SK-N-SH treated with all-trans-retinoic acid at 6 μM for 48 hours (cell line): ENCODE measurements at regions not wholly inside any gene's neighbourhood (a gene's known extent, or its start where the extent isn't known, plus 50 kb on each side); places are given as distances from the start of the nearest gene placed in this dataset.
"Not testable (repeated sequence)": the region's sequence is repeated elsewhere in the genome, so short reads cannot be mapped to it uniquely, and the experiment has no call there.

Experiments
- ATAC-seq: fragments of 200-7000 bp; cut with Tn5 transposase; 3 replicates; pipeline ENCODE4 v1.9.1; 2020; ENCODE audit warnings: mild to moderate bottlenecking, moderate library complexity
- CSDC2 ChIP-seq: fragments of 250-450 bp; sonication (Bioruptor Pico); IDR thresholded peaks from 2 replicates; pipeline ENCODE4 v1.5.0; 2020; ENCODE audit warnings: mild to moderate bottlenecking, moderate library complexity
- CSRNP3 ChIP-seq: fragments of 250-450 bp; sonication (Bioruptor Pico); IDR thresholded peaks from 2 replicates; pipeline ENCODE4 v1.5.1; 2021; ENCODE audit warnings: mild to moderate bottlenecking, moderate library complexity
- ESRRG ChIP-seq: fragments of 250-450 bp; sonication (Bioruptor Pico); IDR thresholded peaks from 2 replicates; pipeline ENCODE4 v1.6.1; 2021; ENCODE audit warnings: mild to moderate bottlenecking
- GLIS3 ChIP-seq: fragments of 250-450 bp; sonication (Bioruptor Pico); IDR thresholded peaks from 2 replicates; pipeline ENCODE4 v1.5.0; 2020; ENCODE audit warnings: mild to moderate bottlenecking, moderate library complexity
- ISL1 ChIP-seq: fragments of 250-450 bp; sonication (Bioruptor Pico); IDR thresholded peaks from 2 replicates; pipeline ENCODE4 v2.1.2; 2022; ENCODE audit warnings: mild to moderate bottlenecking, moderate library complexity
- OSR1 ChIP-seq: fragments of 250-450 bp; sonication (Bioruptor Pico); IDR thresholded peaks from 2 replicates; pipeline ENCODE4 v1.8.0; 2022; ENCODE audit warnings: moderate library complexity, mild to moderate bottlenecking, inconsistent platforms
- PATZ1 ChIP-seq: fragments of 250-450 bp; sonication (Bioruptor Pico); IDR thresholded peaks from 2 replicates; pipeline ENCODE4 v1.8.0; 2020; ENCODE audit warnings: mild to moderate bottlenecking, moderate library complexity, borderline replicate concordance
- PPARA ChIP-seq: fragments of 250-450 bp; sonication (Bioruptor Pico); IDR thresholded peaks from 2 replicates; pipeline ENCODE4 v1.5.0; 2020; ENCODE audit warnings: mild to moderate bottlenecking, borderline replicate concordance
- RARB ChIP-seq: fragments of 250-450 bp; sonication (Bioruptor Pico); IDR thresholded peaks from 2 replicates; pipeline ENCODE4 v1.8.0; 2021; ENCODE audit warnings: mild to moderate bottlenecking, moderate library complexity
- SNAI2 ChIP-seq: fragments of 250-450 bp; sonication (Bioruptor Pico); IDR thresholded peaks from 2 replicates; pipeline ENCODE4 v1.5.0; 2020; ENCODE audit warnings: mild to moderate bottlenecking, moderate library complexity
- TCF4 ChIP-seq: fragments of 250-450 bp; sonication (Bioruptor Pico); IDR thresholded peaks from 2 replicates; pipeline ENCODE4 v1.8.0; 2021; ENCODE audit warnings: mild to moderate bottlenecking, moderate library complexity, borderline replicate concordance
- TOX ChIP-seq: fragments of 250-450 bp; sonication (Bioruptor Pico); IDR thresholded peaks from 2 replicates; pipeline ENCODE4 v1.8.0; 2021; ENCODE audit warnings: mild to moderate bottlenecking, moderate library complexity, borderline replicate concordance
- TSHZ2 ChIP-seq: fragments of 250-450 bp; sonication (Bioruptor Pico); IDR thresholded peaks from 2 replicates; pipeline ENCODE4 v1.5.0; 2020; ENCODE audit warnings: mild to moderate bottlenecking, moderate library complexity
- ZC3H10 ChIP-seq: fragments of 250-450 bp; sonication (Bioruptor Pico); IDR thresholded peaks from 2 replicates; pipeline ENCODE4 v1.5.1; 2021; ENCODE audit warnings: mild to moderate bottlenecking, moderate library complexity
- ZFP3 ChIP-seq: fragments of 250-450 bp; sonication (Bioruptor Pico); IDR thresholded peaks from 2 replicates; pipeline ENCODE4 v1.5.0; 2020; ENCODE audit warnings: mild to moderate bottlenecking, moderate library complexity
- ZNF565 ChIP-seq: fragments of 450-650 bp; formaldehyde crosslinking; conservative IDR thresholded peaks from 2 replicates; pipeline ENCODE4 v1.5.0; 2020; ENCODE audit warnings: low read depth, mild to moderate bottlenecking, moderate library complexity
- ZNF8 ChIP-seq: fragments of 450-650 bp; formaldehyde crosslinking; IDR thresholded peaks from 2 replicates; pipeline ENCODE4 v1.5.0; 2020; ENCODE audit warnings: mild to moderate bottlenecking, moderate library complexity

GRCh38 chr2:4221845-4222244, 518.5 kb downstream of the DCDC2C start:
- no peak for ATAC-seq
- TF ChIP-seq OSR1 (CRISPR knock-in tag) = no peak
- no peak for TF ChIP-seq ESRRG (CRISPR knock-in tag)
- TF ChIP-seq TOX (CRISPR knock-in tag) = no peak
- no peak for TF ChIP-seq ISL1 (CRISPR knock-in tag)
- no peak for TF ChIP-seq PPARA (CRISPR knock-in tag)
- no peak for TF ChIP-seq TCF4 (CRISPR knock-in tag)
- no peak for TF ChIP-seq PATZ1 (CRISPR knock-in tag)
- no peak for TF ChIP-seq ZC3H10 (CRISPR knock-in tag)
- TF ChIP-seq ZNF565 (CRISPR knock-in tag) = no peak
- no peak for TF ChIP-seq CSDC2 (CRISPR knock-in tag)
- TF ChIP-seq GLIS3 (CRISPR knock-in tag) = no peak
- TF ChIP-seq SNAI2 (CRISPR knock-in tag) = no peak
- no peak for TF ChIP-seq ZNF8 (CRISPR knock-in tag)
- no peak for TF ChIP-seq TSHZ2 (CRISPR knock-in tag)
- TF ChIP-seq RARB (CRISPR knock-in tag) = no peak

- ATAC-seq = not testable (repeated sequence)
Observed at GRCh38 chr2:4244422-4244821, 541.0 kb downstream of the DCDC2C start.

- ATAC-seq = no peak
- no peak for TF ChIP-seq ZFP3 (CRISPR knock-in tag)
- TF ChIP-seq CSDC2 (CRISPR knock-in tag) = no peak
- no peak for TF ChIP-seq ZNF565 (CRISPR knock-in tag)
- no peak for TF ChIP-seq CSRNP3 (CRISPR knock-in tag)
- TF ChIP-seq ZC3H10 (CRISPR knock-in tag) = no peak
- TF ChIP-seq TSHZ2 (CRISPR knock-in tag) = no peak
- no peak for TF ChIP-seq ESRRG (CRISPR knock-in tag)
- TF ChIP-seq PATZ1 (CRISPR knock-in tag) = no peak
- no peak for TF ChIP-seq GLIS3 (CRISPR knock-in tag)
- no peak for TF ChIP-seq SNAI2 (CRISPR knock-in tag)
- TF ChIP-seq OSR1 (CRISPR knock-in tag) = no peak
Observed at GRCh38 chr2:4246364-4247131, 543.2 kb downstream of the DCDC2C start.
